BE2C (cell line): ENCODE measurements at regions not wholly inside any gene's neighbourhood (a gene's known extent, or its start where the extent isn't known, plus 50 kb on each side); places are given as distances from the start of the nearest gene placed in this dataset.
A peak's percentile ranks its signal among the peaks of the same experiment; 100 is the strongest.

Experiments
- DNase-seq: peaks from one replicate; pipeline ENCODE4 v3.0.0-alpha.2; 2020
- H3K27me3 ChIP-seq: fragments of 250-450 bp; sonication (Bioruptor Pico); 2 replicates; pipeline ENCODE4 v1.5.1; 2020; ENCODE audit warnings: mild to moderate bottlenecking
- H3K36me3 ChIP-seq: fragments of 250-450 bp; sonication (Bioruptor Pico); 2 replicates; pipeline ENCODE4 v1.5.1; 2020; ENCODE audit warnings: mild to moderate bottlenecking
- H3K4me1 ChIP-seq: fragments of 250-450 bp; sonication (Bioruptor Pico); 2 replicates; pipeline ENCODE4 v1.5.1; 2020
- H3K4me3 ChIP-seq: 2 replicates; pipeline ENCODE4 v1.5.1; 2011; ENCODE audit warnings: low read depth, low read length
- H3K9me3 ChIP-seq: fragments of 250-450 bp; sonication (Bioruptor Pico); 2 replicates; pipeline ENCODE4 v1.5.1; 2020
- CTCF ChIP-seq: IDR thresholded peaks from 2 replicates; pipeline ENCODE4 v1.5.1; 2012; ENCODE audit warnings: mild to moderate bottlenecking, low read depth, low read length

GRCh38 chr5:25393256-25393655 lies 748.5 kb upstream of the CDH10 start:
- Histone ChIP-seq H3K4me1 (no peaks in the 10 kb centered on the region), H3K9me3 (no peaks in the 10 kb centered on the region), H3K27me3 (no peaks in the 10 kb centered on the region), H3K36me3 (no peaks in the 10 kb centered on the region), H3K4me3 (no peak overlapping the region)
- DNase-seq: no peak
- no peak for TF ChIP-seq CTCF

GRCh38 chr5:25387953-25388352 lies 743.2 kb upstream of the CDH10 start:
- Histone ChIP-seq H3K27me3 (no peaks in the 10 kb centered on the region), H3K4me3 (no peak overlapping the region), H3K4me1 (no peaks in the 10 kb centered on the region), H3K36me3 (no peaks in the 10 kb centered on the region), H3K9me3 (no peaks in the 10 kb centered on the region)
- no peak for TF ChIP-seq CTCF
- DNase-seq: no peak

GRCh38 chr5:25362799-25363198 lies 718.0 kb upstream of the CDH10 start:
- peak; percentile 7; the same call in 1 of the 2 replicates for TF ChIP-seq CTCF
- Histone ChIP-seq H3K4me1 (no peaks in the 10 kb centered on the region; the same call in 1 of the 2 replicates), H3K9me3 (no peaks in the 10 kb centered on the region), H3K27me3 (no peaks in the 10 kb centered on the region), H3K36me3 (no peaks in the 10 kb centered on the region), H3K4me3 (no peak overlapping the region)
- peak; percentile 56 for DNase-seq

- no peak overlapping the region for H3K4me3 ChIP-seq
- no peaks in the 10 kb centered on the region; the same call in 1 of the 2 replicates for H3K4me1 ChIP-seq
- H3K27me3 ChIP-seq: no peaks in the 10 kb centered on the region
- TF ChIP-seq CTCF: no peak
- no peaks in the 10 kb centered on the region for H3K9me3 ChIP-seq
- DNase-seq: no peak
- H3K36me3 ChIP-seq: no peaks in the 10 kb centered on the region
Measured at GRCh38 chr5:25358919-25359318, 714.1 kb upstream of the CDH10 start.

GRCh38 chr5:25357605-25358004 lies 712.8 kb upstream of the CDH10 start:
- H3K9me3 ChIP-seq: no peaks in the 10 kb centered on the region
- H3K27me3 ChIP-seq: no peaks in the 10 kb centered on the region
- no peak overlapping the region for H3K4me3 ChIP-seq
- no peaks in the 10 kb centered on the region; the same call in 1 of the 2 replicates for H3K4me1 ChIP-seq
- H3K36me3 ChIP-seq: no peaks in the 10 kb centered on the region
- DNase-seq: no peak
- no peak for TF ChIP-seq CTCF

- H3K27me3 ChIP-seq: no peaks in the 10 kb centered on the region
- H3K4me3 ChIP-seq: no peak overlapping the region
- no peaks in the 10 kb centered on the region for H3K36me3 ChIP-seq
- no peaks in the 10 kb centered on the region for H3K4me1 ChIP-seq
- DNase-seq: no peak
- H3K9me3 ChIP-seq: no peaks in the 10 kb centered on the region
- TF ChIP-seq CTCF: no peak
Measured at GRCh38 chr5:25349746-25350145, 705.0 kb upstream of the CDH10 start.
